NCI-H82 treated with DMSO at 0.1 percent for 48 hours (cell line): ENCODE measurements at regions not wholly inside any gene's neighbourhood (a gene's known extent, or its start where the extent isn't known, plus 50 kb on each side); places are given as distances from the start of the nearest gene placed in this dataset.

Source experiments
- DNase-seq: peaks from one replicate; lab custom pipeline; 2025; ENCODE audit not compliant: unreplicated experiment; lab: John Stamatoyannopoulos, UW

DNA sequence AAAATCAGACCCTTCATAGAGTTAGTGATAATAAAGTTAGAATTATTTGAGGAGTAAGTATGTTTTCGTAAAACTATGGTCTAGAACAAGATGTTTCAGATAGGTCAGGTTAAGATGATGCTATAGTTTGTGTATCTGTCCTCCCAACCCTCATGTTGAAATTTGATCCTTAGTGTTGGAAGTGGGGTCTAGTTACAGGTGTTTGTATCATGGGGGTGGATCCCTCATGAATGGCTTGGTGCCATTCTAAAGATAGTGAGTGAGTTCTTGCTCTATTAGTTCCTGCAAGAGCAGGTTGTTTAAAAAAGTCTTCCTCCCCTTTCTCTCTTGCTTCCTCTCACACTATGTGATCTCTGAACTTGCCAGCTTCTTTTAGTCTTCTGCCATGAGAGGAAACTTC lies 707.3 kb upstream of the FOXG1 start:
- no peak for DNase-seq

- no peak for DNase-seq
Measured at GRCh38 chr14:28061006-28061405, 705.6 kb upstream of the FOXG1 start.

DNA sequence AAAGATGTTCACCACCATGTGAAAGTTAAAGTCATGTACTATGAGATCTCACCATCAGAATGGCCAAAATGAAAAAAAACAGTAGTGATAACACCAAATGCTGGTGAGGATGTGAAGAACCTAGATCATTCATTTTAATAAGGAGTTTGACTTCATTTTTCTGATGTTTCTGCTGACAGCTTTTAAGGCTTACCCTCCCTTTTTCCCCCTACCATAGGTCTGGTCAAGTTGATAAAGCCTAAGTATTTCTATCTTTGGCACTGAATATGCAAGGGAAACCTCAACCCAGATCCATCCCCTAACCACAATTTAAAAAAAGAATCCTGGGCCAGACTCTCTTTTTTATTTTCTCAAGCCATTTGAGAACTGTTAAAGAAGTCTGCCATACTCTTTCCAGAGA lies 689.6 kb upstream of the FOXG1 start:
- no peak for DNase-seq

DNA sequence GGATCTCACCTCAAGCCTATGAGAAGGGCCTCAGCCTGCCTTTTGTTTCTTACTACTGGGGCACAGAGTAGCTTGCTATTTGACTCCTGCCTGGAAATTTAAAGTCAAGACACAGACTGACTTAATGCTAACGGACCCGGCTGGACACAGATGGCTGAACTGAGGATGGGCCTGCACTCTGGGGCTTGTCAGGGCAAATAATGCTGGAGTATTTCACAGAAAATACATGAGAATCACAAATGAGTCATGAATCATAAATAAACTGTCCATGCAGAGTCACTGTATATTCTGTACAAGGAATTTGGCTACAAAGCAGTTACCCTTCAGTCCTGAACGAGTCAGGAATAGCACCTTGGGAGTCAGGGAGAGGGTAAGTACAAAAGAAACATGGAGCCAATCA lies 683.2 kb upstream of the FOXG1 start:
- DNase-seq, result no peak

- DNase-seq, result peak; percentile 22
Measured at GRCh38 chr14:28088125-28088524, 678.5 kb upstream of the FOXG1 start.

DNA sequence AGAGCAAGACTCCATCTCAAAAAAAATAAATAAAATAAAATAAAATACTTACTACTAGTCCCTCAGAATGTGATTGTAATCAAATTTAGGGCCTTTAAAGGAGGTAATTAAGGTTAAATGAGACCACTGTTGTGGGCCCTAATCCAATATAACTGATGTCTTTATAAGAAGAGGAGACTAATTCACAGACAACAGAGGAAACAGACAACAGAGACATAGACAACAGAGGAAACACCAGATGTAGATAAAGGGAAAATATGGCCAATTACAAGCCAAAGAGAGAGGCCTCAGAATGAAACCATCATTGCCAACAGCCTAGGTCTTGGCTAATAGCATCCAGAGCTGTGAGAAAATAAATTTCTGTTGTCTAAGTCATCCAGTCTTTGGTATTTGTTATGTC lies 669.0 kb upstream of the FOXG1 start:
- peak; percentile 3 for DNase-seq

- no peak for DNase-seq
Measured at GRCh38 chr14:28098856-28099255, 667.7 kb upstream of the FOXG1 start.

DNA sequence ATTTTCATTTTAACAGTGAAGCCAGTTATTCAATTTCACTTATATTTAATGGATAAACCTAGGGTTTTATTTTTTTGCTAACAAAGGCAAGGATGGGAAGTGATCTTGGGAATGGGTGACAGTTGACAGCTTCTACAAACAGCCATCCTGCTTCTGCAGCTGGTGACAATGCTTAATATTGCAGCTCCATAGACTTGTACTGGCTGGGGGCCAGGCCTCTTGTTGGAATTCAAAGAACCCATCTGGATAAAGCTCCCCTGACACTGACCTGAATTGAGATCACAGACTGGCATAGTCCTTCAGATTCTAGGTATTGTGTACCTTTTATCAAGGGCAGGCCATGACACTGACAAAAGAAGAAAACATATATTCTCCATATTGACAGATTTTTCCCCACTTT lies 664.6 kb upstream of the FOXG1 start:
- DNase-seq, result peak; percentile 8

- no peak for DNase-seq
Measured at GRCh38 chr14:28102814-28103213, 663.8 kb upstream of the FOXG1 start.

DNA sequence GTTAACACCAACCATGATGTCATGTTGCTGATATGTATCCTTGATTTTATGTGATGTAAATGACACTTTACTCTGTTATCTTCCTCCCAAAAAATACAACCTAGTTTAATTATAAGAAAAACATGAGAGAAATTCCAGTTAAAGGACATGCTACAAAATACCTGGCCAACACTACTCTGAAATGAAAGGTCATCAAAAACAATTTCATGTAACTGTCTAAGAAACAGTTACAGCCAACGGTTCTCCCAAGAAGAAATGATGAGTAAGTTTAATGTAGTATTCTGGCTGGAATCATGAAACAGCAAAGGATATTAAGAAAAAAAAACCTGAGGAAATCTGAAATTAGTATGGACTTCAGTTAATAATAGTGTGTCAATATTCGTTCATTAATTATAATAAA lies 653.3 kb upstream of the FOXG1 start:
- DNase-seq, result no peak

DNA sequence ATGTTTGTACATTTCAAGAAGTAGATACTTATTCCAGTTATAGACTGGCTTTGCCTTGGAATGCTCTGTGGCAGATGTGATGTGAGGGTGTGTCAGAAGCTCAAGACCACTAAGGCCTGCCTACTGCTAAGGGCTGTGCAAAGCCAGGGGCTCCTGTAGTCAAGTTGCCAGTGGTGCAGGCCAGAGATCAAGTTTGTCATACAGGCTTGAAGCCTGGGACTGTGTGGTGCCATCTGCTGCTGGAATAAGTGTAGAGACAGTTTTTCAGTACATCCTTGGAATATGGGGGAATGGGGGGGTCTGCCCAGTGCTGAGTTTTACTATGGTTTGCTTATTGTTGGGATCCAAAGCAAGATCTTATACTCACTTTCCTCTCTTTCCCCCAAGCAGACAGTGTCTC lies 649.9 kb upstream of the FOXG1 start:
- DNase-seq, result no peak

- no peak for DNase-seq
Measured at GRCh38 chr14:28119849-28120248, 646.7 kb upstream of the FOXG1 start.

- DNase-seq, result no peak
Measured at GRCh38 chr14:28120391-28120790, 646.2 kb upstream of the FOXG1 start.

DNA sequence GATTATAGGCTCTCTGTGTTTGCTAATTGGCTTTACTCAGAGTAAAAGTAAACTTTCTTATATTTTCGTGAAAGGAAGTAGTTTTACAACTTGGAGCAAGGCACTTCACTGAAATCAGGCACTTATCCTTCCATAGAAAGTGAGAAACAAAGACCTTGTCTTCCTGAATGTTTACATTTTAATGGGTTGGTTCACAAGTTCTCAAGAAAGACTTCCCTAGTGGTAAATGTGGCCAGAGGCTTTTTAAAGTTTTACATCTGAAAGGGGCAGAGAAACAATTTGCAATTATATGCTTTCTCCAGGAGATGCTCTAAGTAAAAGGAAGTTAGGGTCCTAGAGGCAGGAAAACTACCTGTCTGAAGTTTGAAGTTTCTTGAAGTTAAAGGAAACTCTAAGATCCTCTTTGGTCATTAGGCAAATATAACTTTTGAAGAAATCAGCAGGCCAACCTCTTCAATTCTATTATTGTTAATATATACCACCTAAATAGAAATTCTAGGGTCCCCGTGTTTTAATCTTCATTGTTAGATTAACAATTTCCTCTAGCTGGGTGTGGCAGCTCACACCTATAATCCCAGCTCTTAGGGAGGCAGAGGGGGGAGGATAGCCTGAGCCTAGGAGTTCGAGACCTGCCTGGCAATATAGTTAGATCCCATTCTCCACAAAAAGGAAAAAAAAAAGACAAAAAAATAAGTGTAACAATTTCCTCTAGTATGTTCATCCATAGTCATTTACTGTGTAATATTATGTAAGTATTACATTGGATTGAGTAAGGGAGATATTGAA lies 644.9 kb upstream of the FOXG1 start:
- DNase-seq, result no peak

DNA sequence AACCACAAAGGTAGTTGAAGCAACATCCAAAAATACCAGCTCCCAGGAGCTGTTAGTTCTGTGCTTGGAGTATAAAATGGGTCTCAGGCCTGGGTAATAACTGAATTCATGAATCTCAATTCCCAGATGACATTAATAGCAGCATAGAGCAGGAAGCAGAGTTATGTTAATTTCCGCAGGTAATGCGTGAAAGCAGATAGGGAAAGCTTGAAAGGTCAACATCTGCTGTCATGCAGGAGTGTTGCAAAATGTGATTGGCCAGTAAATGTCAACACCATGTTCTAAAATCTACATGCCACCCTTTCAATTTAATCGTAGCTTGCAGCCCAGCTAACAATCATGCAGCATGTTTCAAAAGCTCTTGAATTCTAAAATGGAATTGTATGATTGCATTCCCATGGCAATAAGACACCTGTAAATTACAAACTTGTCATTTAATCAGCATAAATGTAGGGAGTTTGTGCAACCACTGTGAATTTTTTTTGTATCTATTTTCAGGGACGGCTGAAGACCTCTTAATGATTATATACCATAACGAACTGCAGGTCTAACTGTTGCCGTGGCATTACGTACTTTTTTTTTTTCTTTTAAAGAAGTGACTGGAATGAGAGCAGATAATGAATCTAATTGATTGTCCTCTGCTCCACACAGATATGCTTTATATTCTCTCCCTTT lies 635.8 kb upstream of the FOXG1 start:
- no peak for DNase-seq

- DNase-seq, result peak; percentile 37
Measured at GRCh38 chr14:28138341-28138740, 628.2 kb upstream of the FOXG1 start.

GRCh38 chr14:28141662-28142061 lies 624.9 kb upstream of the FOXG1 start:
- DNase-seq, result no peak

DNA sequence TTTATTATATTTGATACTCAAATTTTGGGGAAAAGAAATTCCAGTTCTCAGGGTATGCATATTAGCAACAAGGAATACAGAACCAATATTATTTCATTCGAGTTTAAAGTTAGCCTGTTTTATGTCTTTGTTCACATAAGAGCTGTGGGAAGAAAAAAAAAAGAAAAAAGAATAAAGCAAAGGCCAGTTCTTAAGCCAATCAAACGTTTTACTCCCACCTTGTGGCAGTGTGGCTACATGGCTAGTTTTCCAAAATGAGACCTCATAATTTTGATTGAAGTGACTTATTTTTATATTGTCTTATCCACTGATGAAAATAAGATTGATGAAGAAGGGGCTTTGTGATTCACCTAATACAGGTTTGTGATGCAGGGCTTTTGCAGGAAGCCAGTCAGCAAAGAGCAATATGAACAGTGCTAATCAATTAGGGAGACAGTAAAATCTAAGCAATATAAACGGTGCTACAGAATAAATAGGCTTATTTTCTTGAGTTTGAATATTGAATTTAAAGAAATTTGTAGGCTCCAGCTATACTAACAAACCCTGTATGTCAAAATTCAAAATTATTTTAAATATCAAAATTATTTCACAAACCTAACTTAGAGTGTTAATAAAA lies 624.1 kb upstream of the FOXG1 start:
- no peak for DNase-seq

DNA sequence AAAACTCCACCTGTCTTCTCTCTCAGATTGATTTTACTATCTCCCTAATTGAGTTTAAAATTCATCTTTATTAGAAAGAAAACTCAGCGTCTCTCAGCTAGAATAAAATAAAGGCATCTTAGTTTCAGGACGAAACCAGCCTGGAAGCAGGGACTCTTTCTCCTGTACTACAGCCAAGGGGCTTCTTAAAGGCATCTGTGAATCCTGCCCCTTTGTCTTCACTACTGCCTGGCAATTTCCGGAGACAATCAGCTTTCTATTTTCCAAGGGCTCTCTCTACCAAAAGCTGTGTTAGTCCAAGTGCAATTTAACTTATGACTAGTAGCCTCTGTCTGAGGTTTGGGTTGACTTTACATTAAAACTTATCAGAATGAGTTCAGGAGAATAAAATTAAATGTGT lies 623.3 kb upstream of the FOXG1 start:
- DNase-seq, result no peak

DNA sequence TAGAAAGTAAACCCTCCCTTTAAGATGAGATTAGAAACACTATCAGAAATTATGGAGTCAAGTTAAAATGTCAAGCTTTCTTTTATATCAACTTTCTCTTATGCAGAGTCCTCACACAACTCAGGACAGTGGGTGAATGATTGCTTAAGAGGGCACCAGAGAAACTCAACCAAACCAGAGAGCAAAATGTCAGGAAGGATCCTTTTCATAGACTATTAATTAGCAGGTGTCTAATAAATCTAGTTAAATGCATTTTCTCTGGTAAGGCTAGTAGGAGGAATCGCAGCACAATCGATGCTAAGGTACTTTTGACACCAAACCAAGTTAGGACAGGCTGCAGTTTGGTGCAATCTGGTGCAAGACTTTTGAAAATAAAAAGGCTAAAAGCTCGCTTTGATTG lies 614.7 kb upstream of the FOXG1 start:
- DNase-seq, result no peak

GRCh38 chr14:28152453-28153044 lies 614.0 kb upstream of the FOXG1 start:
- no peak for DNase-seq

GRCh38 chr14:28157289-28157869 lies 609.2 kb upstream of the FOXG1 start:
- DNase-seq, result no peak
